Activated CD4-positive, alpha-beta memory T cell treated with anti-CD3 and anti-CD28 coated beads for 36 hours (primary cell): ENCODE measurements at regions not wholly inside any gene's neighbourhood (a gene's known extent, or its start where the extent isn't known, plus 50 kb on each side); places are given as distances from the start of the nearest gene placed in this dataset.

Source experiments
- CTCF ChIA-PET: fragments of 350-600 bp; sonication (Branson Sonifier 250); formaldehyde crosslinking; loops from one replicate; lab custom pipeline; 2021; ENCODE audit warnings: antibody characterized with exemption, inconsistent platforms; lab: Charles Lee
- POLR2A ChIA-PET: fragments of 350-600 bp; sonication (Branson Sonifier 250); formaldehyde crosslinking; loops from one replicate; lab custom pipeline; 2021; ENCODE audit warnings: antibody characterized with exemption; lab: Charles Lee
- DNase-seq: peaks from one replicate; pipeline ENCODE4 v3.0.0-alpha.2; 2020
- H3K27ac Mint-ChIP-seq: one replicate; pipeline ENCODE4 v1.8.0; 2021; ENCODE audit warnings: mixed read lengths
- H3K27me3 Mint-ChIP-seq: one replicate; pipeline ENCODE4 v1.8.0; 2021; ENCODE audit warnings: mixed read lengths
- H3K36me3 Mint-ChIP-seq: one replicate; pipeline ENCODE4 v1.8.0; 2021; ENCODE audit warnings: mixed read lengths
- H3K4me1 Mint-ChIP-seq: one replicate; pipeline ENCODE4 v1.8.0; 2021; ENCODE audit warnings: low read depth, mixed read lengths
- H3K4me3 Mint-ChIP-seq: one replicate; pipeline ENCODE4 v1.8.0; 2021; ENCODE audit warnings: mild to moderate bottlenecking, mixed read lengths
- H3K9me3 Mint-ChIP-seq: one replicate; pipeline ENCODE4 v1.8.0; 2021; ENCODE audit warnings: mixed read lengths
- intact Hi-C: fragments of 100-400 bp; cut with micrococcal nuclease; formaldehyde crosslinking; loops from one replicate; pipeline ENCODE4 v1.15.1; 2023

DNA sequence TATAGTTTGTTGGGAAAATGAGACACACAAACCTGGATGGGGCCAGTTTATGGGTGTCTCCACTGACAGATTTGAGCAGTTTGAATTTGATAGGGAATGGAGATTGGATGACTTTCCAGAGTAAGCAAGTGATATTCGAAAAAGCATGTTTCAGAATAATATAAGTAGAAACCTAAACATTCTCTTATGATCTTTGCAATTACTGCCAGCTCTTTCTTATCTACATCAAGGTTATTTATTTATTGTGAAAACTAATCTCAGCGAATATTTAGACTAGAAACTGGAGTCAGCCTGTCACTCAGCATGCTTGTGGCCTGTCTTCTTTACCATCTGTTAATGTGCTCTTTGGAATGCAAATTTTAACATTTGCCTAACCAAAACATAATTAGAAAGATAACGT is 57.8 kb upstream of the SPPL2A start:
- ChIA-PET POLR2A (no interaction called here), CTCF (no interaction called here)
- H3K9me3 Mint-ChIP-seq = no peaks in the 10 kb centered on the region
- peaks cover 1% of the 10 kb centered on the region for H3K27me3 Mint-ChIP-seq
- H3K4me3 Mint-ChIP-seq = no peak overlapping the region
- H3K36me3 Mint-ChIP-seq = no peaks in the 10 kb centered on the region
- no peak for DNase-seq
- intact Hi-C loops = no loop called here
- H3K4me1 Mint-ChIP-seq = peaks cover 2% of the 10 kb centered on the region
- no peak overlapping the region for H3K27ac Mint-ChIP-seq

DNA sequence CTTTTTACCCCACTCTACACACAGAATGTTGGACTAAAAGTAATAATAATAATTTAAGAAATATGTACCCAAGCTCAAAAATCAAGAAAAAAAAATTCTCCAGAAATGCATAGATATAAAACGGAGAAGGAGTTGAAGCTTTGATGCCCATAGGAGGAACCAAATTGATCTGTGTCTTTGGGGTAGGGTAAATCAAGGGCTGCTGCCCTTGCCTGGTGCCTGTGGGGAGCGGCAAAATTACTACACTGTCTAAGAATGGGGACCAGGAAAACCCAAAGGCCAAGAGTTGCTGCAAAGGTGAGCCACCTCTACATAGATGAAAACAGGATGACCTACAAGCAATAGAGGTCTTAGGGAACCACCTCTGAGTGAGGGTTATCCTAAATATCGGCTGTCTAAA is 56.0 kb upstream of the SPPL2A start:
- DNase-seq = no peak
- no peaks in the 10 kb centered on the region for H3K36me3 Mint-ChIP-seq
- H3K4me1 Mint-ChIP-seq = peaks cover 2% of the 10 kb centered on the region
- CTCF ChIA-PET = no interaction called here
- POLR2A ChIA-PET = no interaction called here
- peaks cover 1% of the 10 kb centered on the region for H3K27me3 Mint-ChIP-seq
- no peak overlapping the region for H3K27ac Mint-ChIP-seq
- intact Hi-C loops = no loop called here
- no peak overlapping the region for H3K4me3 Mint-ChIP-seq
- no peaks in the 10 kb centered on the region for H3K9me3 Mint-ChIP-seq

DNA sequence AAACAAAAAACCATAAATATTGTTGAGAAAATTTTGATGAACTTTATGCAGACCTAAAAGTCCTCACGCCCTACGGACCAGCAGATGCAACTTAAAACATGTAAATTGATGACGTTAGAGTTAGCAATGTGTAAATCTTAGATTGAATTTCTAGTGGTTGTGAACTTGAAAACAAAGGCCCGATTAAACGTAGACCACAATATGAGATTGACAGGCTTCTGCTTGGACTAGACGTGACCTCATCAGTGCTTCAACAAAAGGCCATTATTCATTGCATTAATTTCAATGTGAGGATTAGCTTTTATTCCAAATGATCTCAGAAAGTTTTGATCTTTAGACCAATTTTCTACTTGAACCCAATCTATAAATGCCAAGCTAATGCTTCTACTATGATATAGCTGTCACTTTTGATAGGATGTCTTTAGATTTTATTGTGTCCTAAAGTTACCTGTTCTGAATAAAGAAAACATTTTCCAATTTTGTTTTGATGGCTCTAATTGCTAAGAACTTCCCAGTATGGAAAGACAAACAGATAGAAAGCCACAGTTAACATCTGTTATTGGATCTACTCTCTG is 55.4 kb upstream of the SPPL2A start:
- Mint-ChIP-seq H3K36me3 (no peaks in the 10 kb centered on the region), H3K4me3 (no peak overlapping the region), H3K27me3 (peaks cover 1% of the 10 kb centered on the region), H3K4me1 (peaks cover 2% of the 10 kb centered on the region), H3K27ac (no peak overlapping the region), H3K9me3 (no peaks in the 10 kb centered on the region)
- CTCF ChIA-PET = no interaction called here
- intact Hi-C loops = no loop called here
- POLR2A ChIA-PET = no interaction called here
- no peak for DNase-seq

DNA sequence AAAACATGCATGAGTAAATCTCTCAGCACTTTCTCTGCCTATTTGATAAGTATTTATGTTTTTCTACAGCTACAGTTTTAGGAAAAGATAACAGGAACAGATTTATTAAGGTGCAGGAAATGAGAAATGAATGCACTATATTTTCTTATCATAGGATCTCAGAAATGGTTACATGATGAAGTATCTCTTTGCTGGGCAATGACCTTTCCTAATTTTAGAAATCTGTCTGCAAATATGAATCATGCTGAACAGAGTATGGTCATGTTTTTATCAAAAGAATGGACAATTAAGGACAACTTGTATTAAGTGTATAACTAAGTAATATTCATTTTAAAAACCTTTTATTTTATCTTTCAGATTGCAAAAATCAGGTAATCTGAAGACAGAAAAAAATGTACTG is 53.8 kb upstream of the SPPL2A start:
- Mint-ChIP-seq H3K4me3 (no peak overlapping the region), H3K9me3 (no peaks in the 10 kb centered on the region), H3K4me1 (peaks cover 2% of the 10 kb centered on the region), H3K36me3 (no peaks in the 10 kb centered on the region), H3K27ac (no peak overlapping the region), H3K27me3 (peaks cover 1% of the 10 kb centered on the region)
- DNase-seq = no peak
- CTCF ChIA-PET = no interaction called here
- POLR2A ChIA-PET = no interaction called here
- intact Hi-C loops = no loop called here

DNA sequence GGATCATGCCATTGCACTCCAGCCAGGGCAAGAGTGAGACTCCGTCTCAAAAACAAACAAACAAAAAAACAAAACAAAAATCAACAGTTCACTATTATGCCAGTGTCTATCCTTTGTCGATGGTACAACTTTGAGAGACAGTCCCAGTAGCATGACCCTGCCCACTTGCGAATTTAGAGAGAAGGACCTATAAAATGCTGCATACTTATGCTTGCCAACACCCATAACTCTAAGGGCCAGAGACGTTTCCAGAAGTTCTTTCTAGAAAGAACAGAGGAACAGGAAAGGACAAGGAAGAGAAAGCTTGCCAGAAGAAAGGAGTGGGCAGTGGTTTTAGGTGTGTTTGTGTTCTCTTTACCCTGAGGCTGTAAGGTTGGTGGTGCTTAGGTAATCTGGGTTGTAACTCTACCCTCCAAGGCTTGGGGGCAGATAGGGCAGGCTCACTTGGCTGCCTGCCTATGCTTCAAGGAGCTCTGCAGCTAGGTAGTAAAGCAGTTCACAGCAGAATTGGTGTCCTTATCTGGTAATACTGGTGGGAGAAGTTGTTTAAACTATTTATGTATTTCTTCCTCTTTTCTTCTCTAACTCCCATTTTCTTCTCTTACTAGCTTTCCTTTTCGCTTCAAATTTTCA is 50.6 kb upstream of the SPPL2A start:
- ChIA-PET POLR2A (no interaction called here), CTCF (no interaction called here)
- Mint-ChIP-seq H3K36me3 (no peaks in the 10 kb centered on the region), H3K4me1 (peaks cover 2% of the 10 kb centered on the region), H3K4me3 (no peak overlapping the region), H3K27ac (no peak overlapping the region), H3K27me3 (no peaks in the 10 kb centered on the region), H3K9me3 (no peaks in the 10 kb centered on the region)
- no peak for DNase-seq
- intact Hi-C loops = no loop called here
